GM21786 (cell line): ENCODE measurements at regions not wholly inside any gene's neighbourhood (a gene's known extent, or its start where the extent isn't known, plus 50 kb on each side); places are given as distances from the start of the nearest gene placed in this dataset.
A peak's percentile ranks its signal among the peaks of the same experiment; 100 is the strongest.
"Not testable (repeated sequence)": the region's sequence is repeated elsewhere in the genome, so short reads cannot be mapped to it uniquely, and the experiment has no call there.

ENCODE experiments used
- ATAC-seq: cut with Tn5 transposase; IDR thresholded peaks from one replicate; pipeline ENCODE4 v1.9.1; 2021; ENCODE audit not compliant: unreplicated experiment

DNA sequence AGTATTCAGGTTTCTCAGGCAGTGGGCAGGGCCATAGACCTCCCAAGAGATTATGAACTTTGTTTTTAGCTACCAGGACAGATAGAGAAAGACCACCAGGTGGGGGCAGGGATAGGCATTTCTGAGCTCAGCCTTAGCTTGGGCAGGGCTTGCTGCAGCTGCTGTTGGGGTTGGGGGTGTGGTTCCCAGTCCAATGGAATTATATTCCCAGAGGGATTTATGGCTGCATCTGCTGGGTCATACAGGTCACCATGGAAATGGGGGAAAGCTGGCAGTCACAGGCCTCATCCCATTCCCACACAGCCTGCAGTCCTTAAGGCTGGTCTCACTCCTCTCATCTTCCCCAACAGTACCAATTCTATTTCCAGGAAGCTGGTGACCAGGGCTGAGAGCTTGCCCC lies 144.6 kb upstream of the ZPLD1 start:
- no peak for ATAC-seq

DNA sequence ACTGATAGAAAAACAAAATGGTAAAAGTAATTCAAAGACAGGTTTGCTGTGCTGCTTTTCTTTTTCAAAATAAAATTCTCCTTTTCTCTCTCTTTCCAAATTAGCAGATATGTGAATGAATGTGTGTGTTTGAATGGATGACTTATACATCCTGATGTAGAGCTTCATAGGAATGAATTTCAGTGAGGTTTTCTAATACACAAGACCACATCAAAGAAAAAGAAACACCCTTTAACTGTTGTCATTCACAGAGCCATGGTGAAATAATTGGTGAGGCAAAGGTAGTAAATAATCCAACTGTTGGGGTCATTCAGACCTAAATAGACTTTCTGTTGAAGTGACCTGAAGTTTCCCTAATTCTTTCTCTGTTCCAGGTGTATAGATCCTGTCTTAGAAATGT lies 139.1 kb upstream of the ZPLD1 start:
- no peak for ATAC-seq

DNA sequence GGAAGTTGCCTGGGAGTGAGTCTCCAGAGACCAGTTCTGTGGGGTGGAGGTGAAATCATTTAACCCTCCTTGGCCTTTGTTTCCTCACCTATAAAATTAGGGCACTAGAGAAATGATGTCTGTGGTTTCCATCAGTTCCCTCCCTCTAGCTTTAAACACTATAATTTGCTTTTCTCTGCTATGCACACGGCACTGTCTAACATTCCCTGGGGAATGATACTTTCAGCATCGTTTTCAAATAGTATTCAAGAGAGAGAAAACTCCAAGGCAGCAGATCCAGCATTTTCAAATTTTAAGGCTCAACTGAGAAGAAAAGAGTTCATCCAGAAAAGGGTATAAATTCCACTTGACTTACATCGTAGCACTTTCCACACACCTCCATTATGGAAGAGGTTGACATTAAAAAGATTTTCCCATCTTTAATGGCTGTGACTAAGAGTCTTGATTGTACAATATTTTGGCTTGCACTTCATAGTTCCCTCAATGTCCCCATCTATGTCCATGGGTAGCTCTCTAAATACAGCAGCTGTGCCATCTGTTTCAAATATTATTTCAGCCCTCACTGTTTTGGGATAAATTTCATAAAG lies 137.7 kb upstream of the ZPLD1 start:
- no peak for ATAC-seq

DNA sequence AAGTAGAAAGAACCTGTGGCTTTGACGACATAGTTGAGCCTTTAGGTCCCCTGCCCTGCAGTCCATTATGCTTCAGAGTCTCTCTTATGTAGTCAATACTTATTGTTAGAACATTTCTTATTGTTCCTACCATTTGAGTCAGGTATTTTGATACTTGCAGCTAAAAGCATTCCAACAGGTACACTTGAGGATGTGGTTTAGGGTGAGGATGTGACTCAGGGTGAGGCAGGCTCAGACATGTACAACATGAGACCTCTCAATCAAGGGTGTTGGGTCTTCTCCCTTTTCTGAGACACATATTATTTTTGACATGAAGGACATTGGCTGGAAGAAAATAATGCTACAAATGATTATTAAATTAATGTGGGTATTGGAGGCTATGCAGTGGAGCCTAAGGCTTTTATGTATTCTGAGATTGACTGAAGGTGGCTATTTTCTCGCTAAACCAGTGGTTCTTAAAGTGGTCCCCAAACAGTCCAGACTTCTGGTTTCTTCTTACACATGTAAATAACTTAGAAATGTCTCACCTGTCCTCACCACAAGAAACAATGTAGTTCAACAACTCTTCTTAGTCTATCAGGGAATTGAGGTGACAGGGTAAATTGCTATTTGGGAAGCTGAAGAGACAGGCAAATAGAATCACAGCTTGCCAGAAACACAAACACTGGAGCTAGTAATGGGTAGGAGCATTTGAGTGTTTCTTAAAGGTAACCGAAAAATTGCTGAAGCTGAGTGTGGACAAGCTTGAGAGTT lies 135.5 kb upstream of the ZPLD1 start:
- ATAC-seq = no peak

DNA sequence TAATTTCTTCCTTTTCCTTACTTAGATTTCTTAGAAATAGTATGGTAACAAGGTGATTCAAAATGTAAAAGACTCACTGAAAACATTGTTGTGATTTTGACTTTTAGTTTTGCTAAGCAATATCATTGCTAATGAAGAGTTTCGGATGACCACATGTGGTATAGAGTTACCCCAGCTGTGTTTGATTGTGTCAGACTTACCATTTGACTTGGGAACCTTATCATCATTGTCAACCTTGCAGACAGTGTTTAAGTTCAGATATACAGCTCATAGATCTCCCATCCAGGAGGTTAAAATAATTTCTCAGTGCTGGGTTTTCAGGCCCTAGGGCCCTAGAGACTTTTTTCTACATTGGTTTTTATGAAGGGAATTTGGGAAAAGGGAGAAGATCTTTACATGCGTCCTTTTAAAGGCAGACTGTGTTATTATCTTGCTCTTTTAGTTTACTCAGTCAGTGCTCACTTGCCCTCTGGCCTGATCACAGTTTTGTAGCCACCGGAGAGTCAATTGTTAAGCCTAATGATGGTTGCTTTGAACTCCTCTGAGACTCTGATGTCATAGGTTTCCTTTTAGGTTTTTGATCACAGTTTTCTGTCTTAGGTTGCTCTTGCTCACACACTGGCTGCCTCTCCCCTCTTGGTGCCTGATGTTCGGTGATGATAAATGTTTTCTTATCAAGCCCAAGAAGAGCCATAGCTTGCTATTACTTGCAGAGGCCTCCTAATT lies 133.5 kb upstream of the ZPLD1 start:
- ATAC-seq = no peak

DNA sequence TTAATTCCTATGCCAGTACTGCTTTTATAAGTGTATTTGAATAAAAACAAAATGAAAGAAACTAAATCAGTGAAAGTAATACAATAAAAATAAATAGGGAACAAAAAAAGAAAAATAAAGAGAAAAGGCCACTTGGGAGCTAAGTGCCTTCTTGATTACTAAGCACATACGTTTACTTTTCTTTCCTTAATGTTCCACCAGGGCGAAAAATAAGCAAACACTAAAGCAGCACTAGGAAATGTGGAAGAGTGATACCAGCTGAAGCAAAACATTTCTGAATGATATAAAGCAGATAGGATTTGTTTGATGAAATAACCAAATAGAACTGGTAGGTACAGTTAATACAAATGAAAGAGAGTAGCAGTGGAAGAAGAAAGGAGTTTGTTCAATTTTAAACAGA lies 132.8 kb upstream of the ZPLD1 start:
- no peak for ATAC-seq

DNA sequence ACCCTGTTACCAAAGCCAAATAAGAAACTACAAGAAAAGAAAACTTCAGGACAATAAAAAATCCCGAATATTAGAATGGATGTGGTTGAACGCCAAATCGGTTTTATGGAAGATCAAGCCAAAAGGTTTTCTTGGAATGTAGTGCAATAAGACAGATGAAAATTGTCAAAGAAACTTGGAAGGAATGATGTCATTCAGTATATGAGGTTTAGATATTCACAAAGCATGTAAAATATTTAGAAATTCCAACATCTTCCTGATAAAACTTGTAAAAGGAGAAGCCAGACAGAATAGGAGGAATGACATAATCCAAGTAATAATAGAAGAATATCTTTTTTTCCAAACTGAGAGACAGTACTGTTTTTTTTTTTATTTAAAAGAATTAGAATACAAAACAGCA lies 130.3 kb upstream of the ZPLD1 start:
- no peak for ATAC-seq

DNA sequence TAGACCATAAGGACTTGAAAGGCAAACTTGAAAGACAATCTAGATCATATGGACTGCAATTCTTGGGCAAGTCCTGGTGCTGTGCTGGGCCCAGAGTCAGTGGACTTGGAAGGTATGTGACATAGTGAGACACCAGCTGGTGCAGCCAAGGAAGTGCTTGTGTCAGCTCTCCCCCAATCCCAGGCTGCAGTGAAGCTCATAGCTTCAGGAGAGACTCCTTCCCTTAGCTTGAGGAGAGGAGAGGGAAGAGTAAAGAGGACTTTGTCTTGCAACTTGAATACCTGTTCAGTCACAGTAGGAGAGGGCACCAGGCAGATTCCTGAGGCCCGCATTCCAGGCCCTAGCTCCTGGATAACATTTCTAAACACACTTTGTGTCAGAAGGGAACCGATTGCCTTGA lies 127.4 kb upstream of the ZPLD1 start:
- ATAC-seq = no peak

DNA sequence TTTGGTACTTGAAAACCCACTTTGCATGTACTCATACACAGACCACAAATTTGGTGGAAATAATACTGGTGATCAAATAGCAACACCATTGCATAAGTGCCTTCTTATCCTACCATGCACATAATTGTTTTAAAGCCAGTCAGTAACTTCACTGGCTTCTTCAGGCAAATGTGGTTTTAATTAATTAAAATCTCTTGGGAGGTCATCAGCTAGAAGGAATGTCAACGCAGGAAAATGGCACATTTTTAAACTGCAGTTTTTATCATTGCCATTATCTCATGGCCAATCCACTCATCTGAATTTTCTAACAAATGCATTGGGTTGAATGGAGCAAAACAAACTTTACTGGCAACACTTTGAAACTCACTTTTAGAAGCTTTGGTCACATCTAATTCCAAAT lies 105.7 kb upstream of the ZPLD1 start:
- no peak for ATAC-seq

DNA sequence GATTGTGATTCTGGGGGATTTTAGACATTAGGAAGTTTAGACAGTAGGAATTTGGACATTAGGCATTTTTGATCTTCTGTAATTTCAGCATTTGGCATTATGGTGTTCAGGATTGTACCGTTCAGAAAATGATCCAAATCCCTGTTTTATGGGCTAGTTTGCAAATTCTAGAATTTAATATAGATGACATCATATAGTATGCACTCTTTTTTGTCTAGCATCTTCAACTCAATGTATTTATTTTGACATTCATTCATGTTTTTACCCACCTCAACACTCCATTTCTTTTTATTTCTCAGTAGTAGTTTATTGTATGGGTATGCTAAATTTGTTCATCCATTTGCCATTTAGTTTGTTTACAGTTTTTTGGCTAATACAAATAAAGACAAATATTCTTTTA lies 105.3 kb upstream of the ZPLD1 start:
- ATAC-seq = no peak

DNA sequence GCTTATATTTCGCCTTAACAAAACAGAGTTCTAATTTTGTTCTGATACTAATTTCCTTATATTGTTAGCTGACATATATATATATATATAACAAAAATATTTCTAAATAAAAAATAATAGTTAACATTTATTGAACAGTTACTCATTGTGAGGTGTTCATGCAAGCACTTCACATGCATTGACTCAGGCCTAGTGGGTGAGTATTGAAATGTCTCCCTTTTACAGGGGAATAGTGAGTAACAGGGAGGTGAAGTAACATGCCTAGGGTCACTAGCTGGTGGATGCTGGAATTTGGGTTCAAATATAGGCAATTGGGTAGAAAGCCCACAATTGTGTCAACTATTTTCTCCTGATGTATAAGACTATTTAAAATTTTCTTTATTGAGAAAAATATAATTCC lies 102.6 kb upstream of the ZPLD1 start:
- ATAC-seq = no peak

DNA sequence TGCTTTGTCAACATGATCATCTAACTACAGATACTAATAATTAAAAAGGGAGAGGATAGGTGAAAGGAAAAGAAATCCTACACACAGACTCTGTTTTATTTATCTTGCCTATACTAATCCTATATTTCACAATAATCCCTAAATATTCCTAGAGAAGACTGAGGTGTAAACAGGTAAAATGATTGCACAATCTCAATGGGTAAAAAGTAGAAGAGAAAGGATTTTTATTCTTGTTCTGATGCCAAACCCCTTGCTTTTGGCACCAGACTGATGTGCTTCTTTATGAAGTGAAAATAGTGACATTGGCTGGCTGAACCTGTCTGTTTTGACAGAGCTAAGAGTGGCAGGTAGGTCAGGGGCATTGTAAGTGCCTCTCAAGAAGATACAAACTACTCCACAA lies 101.9 kb upstream of the ZPLD1 start:
- ATAC-seq = no peak

DNA sequence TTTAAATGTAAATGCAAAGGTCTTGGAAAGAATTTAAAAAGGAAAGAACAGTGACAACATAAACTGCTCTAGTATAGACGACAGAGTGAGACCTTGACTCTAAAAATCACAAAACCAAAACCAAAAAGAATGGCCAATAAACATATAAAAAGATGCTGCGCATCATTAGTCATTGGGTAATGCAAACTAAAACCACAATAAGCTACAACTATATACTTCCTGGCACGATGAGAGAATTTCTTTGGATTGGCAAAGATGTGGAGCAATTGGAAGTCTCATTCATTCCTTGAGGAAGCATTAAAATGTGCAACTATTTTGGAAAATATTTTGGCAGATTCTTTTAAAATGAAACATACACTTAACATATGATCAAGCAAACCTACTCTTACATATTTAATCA lies 98.7 kb upstream of the ZPLD1 start:
- no peak for ATAC-seq

DNA sequence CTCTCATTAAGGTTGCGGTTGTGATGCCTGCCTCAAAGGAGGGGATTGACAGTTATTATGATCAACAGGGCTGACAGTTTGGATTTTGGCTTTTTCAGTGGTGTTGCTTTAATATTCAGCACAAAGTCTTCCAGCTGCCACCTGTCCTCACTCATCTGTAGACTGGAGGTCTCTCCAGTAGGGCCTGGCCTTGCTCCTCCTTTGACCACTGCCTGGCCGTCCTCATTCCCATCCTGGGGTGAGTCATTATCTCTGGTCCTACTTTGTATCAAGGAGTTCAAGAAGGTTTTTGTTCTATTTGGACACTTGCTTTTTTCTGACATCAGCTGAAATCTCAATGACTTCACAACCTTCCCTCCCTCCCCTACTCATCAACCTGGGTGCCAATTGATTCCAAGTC lies 95.1 kb upstream of the ZPLD1 start:
- no peak for ATAC-seq

DNA sequence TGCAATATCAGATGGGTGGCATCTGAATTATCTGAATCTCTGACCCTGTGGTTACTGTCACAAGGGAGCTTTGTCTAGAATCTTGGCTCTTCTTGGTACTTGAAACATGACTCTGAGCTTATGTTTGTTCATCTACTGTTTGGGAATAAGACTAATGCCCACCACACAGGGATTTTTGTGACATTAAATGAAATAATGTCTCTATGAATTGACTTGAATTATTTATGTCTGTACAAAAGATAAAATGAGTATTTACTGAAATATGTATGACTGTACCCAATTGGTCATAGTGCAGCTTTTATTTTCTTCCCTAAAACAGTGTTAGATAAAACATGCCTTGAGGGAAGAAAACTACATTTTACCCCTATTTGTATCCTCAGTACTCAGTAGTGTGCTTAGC lies 87.9 kb upstream of the ZPLD1 start:
- no peak for ATAC-seq

DNA sequence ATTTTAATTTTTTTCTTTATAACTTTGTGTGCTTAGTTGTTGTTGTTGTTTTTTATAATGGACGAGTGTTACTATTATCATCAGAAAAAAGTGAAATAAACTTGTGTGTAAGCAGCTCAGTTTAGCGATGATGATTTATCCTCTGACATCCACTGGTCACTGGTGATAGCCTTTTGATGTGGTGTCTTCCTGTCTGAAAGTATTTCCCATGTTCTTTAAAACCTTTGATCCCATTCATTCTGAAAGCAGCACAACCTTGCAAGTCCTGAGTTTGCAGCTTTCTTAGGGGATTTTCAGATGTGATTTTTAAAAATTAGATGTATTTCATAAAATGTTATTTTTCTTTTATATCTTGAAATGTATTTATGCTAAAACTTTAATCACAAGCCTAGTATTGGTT lies 85.9 kb upstream of the ZPLD1 start:
- no peak for ATAC-seq

DNA sequence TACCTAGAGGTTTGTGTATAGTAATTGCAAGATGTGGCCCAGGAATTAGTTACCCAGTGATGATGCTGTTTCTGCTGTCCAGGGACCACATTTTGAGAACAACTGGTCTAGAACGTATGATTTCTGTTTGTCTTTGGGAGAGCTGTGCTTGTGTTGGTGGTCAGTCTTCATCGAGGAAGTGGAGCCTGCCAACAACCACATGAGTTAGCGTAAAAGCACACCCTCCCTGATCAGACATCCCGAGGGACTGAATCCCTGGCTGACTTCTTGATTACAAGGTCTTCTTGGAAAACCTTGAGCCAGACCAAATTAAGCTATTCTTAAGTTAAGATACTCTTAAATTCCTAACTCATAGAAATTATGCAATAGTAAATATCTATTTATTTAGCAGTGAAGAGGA lies 81.7 kb upstream of the ZPLD1 start:
- ATAC-seq = no peak

DNA sequence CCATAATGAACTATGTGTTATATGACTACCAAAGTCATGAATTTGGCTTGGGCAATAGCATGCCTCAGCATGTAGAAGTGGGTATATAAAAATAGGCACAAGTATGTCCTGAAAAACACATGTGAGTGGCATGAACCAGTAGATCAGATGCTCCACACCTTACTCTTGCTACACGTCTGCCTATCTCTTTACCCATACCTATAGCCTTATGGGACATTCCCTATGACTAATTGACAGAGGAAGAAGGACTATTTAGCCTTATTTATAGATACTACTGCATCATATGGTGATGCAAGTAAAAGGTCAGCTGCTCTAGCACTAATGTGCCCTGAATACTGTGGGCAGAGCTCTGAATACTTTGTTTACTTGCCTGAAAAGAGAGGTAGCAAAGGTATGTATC lies 81.0 kb upstream of the ZPLD1 start:
- ATAC-seq = peak; percentile 59

DNA sequence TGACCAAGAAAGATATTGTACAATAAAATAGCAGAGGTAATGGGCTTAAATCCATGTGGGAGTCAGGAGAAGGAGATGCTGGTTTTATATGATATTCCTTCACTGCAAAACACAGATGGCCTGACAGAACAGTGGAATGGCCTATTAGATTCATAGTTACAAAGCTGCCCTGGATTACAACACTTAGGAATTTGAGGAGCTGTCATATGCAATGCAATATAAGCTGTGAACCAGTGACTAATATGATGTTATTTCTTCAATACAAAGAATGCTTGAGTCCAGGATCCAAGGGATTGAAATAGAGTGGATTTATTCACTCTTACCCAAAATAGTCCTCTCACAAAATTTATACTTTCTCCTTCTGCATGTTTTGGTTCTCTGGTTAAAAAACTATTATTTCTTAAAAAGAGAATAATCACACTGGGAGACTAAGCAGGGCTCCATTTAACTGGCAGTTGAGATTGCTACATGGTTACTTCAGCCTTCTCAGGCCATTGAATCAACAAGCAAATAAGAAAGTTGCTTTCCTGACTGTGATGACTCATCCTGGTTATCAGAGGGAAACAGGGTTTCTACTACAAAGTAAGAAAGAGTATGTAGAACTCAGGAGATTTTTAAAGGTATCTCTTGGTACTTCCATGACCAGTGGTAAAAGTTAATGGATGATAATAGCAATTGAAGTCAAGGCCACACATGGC lies 79.8 kb upstream of the ZPLD1 start:
- no peak for ATAC-seq

DNA sequence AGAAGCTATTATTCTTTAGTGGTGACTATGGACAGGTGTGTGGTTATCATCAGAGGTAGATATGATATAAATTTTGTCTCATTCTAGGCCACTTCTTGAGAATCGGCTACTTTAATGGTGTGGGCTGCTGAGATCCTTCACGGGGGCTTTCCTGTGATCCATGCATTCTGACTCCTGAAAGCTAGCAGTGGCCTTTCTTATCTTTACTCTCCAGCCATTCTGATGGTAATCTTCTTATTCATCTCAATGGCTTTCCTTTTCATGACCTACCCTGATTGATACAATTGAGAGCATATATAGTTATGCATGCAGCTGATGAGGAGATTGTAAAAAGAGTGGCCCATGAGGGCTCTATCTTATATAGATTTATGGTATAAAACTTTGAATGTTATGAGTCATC lies 78.3 kb upstream of the ZPLD1 start:
- ATAC-seq = no peak

DNA sequence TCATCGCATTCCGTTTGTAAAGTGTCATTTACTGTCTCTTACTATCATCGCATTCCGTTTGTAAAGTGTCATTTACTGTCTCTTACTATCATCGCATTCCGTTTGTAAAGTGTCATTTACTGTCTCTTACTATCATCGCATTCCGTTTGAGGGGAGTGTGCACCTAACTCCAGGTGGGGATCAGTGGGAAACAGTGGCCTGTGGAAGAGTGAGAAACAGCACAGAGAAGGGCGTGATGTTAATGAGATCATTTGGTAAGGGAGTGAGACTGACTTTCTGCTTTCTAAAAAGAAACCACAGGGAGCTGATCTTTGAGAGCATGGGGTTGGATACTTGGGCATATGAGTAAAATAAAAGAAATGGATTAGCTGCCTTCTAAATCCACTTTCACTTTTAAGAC lies 77.5 kb upstream of the ZPLD1 start:
- ATAC-seq = not testable (repeated sequence)
